GM12878 (cell line): ENCODE measurements at regions not wholly inside any gene's neighbourhood (a gene's known extent, or its start where the extent isn't known, plus 50 kb on each side); places are given as distances from the start of the nearest gene placed in this dataset.

Experiments
- ATAC-seq: fragments of 200-7000 bp; cut with Tn5 transposase; 3 replicates; pipeline ENCODE4 v1.9.1; 2020; ENCODE audit warnings: mild to moderate bottlenecking, moderate library complexity
- BruUV-seq: library from RNA; stranded (reverse); fragments of 400-500 nt; replicated peaks from 2 replicates; lab custom pipeline; 2021; lab: Mats Ljungman, UMichigan
- CTCF ChIA-PET: fragments of 300-600 bp; sonication (Branson Sonifier 250); formaldehyde crosslinking; extraction: SDS; loops from one replicate; lab custom pipeline; 2021; ENCODE audit warnings: inconsistent platforms; lab: Yijun Ruan, JAX
- POLR2A ChIA-PET: fragments of 350-600 bp; formaldehyde crosslinking; extraction: SDS; loops from one replicate; lab custom pipeline; 2021; ENCODE audit warnings: inconsistent platforms; lab: Charles Lee
- RAD21 ChIA-PET: fragments of 300-600 bp; sonication (Branson Sonifier 250); formaldehyde crosslinking; loops from one replicate; lab custom pipeline; 2023; ENCODE audit warnings: antibody characterized with exemption; ENCODE audit not compliant: unreplicated experiment; lab: Charles Lee
- SMC1A ChIA-PET: fragments of 300-600 bp; sonication (Branson Sonifier 250); formaldehyde crosslinking; loops from one replicate; lab custom pipeline; 2023; ENCODE audit not compliant: unreplicated experiment, uncharacterized antibody; lab: Charles Lee
- DNase-seq: peaks from one replicate; pipeline ENCODE4 v3.0.0-alpha.2; 2011; ENCODE audit warnings: low read depth, low spot score
- FAIRE-seq: peaks from 3 replicates; lab custom pipeline; 2011; peaks lifted over from hg19 to GRCh38; lab: Jason Lieb, UNC
- H2AFZ ChIP-seq: 2 replicates; pipeline ENCODE4 v1.6.0; 2011; ENCODE audit warnings: low read depth, low read length, control low read depth; ENCODE audit not compliant: control insufficient read depth
- H3K27ac ChIP-seq: 2 replicates; pipeline ENCODE4 v1.5.1; 2011; ENCODE audit warnings: control low read depth; ENCODE audit not compliant: control insufficient read depth, insufficient read depth
- H3K27me3 ChIP-seq, 2 experiments: replicated peaks in 1 of 2; 2 replicates each; pipeline versions ENCODE4 v1.6.0 to v1.6.1; 2011; ENCODE audit warnings: low read length in 1 of 2; ENCODE audit not compliant: control insufficient read depth in 2 of 2, insufficient read depth in 2 of 2
- H3K36me3 ChIP-seq, 2 experiments: 2 replicates each; pipeline ENCODE4 v1.5.1; 2011; ENCODE audit warnings: low read length in 1 of 2; ENCODE audit not compliant: control insufficient read depth in 2 of 2, insufficient read depth in 2 of 2
- H3K4me1 ChIP-seq: 2 replicates; pipeline ENCODE4 v1.6.1; 2011; ENCODE audit warnings: mild to moderate bottlenecking, low read length, moderate library complexity, mixed read lengths; ENCODE audit not compliant: control insufficient read depth, insufficient read depth
- H3K4me2 ChIP-seq: 2 replicates; pipeline ENCODE4 v1.6.0; 2011; ENCODE audit warnings: control low read depth; ENCODE audit not compliant: control insufficient read depth, insufficient read depth
- H3K4me3 ChIP-seq: fragments of 200-600 bp; sonication (generic); 2 replicates; pipeline ENCODE4 v1.5.1; 2016
- H3K79me2 ChIP-seq: 2 replicates; pipeline ENCODE4 v1.6.0; 2011; ENCODE audit warnings: low read length; ENCODE audit not compliant: control insufficient read depth, insufficient read depth
- H3K9ac ChIP-seq: 2 replicates; pipeline ENCODE4 v1.8.0; 2011; ENCODE audit warnings: low read length, control low read depth, mixed read lengths; ENCODE audit not compliant: control insufficient read depth, insufficient read depth
- H3K9me3 ChIP-seq: replicated peaks from 3 replicates; pipeline ENCODE4 v1.5.1; 2011; ENCODE audit warnings: mild to moderate bottlenecking, low read length; ENCODE audit not compliant: control insufficient read depth, insufficient read depth
- H4K20me1 ChIP-seq: 2 replicates; pipeline ENCODE4 v1.6.0; 2011; ENCODE audit not compliant: control insufficient read depth, insufficient read depth
- BACH1 ChIP-seq: fragments of 450-650 bp; IDR thresholded peaks from 2 replicates; pipeline ENCODE4 v1.6.1; 2017; ENCODE audit warnings: mild to moderate bottlenecking, borderline replicate concordance
- ELK1 ChIP-seq: IDR thresholded peaks from 2 replicates; pipeline ENCODE4 v1.6.1; 2012; ENCODE audit warnings: low read depth, low read length, improper control_type of control experiment
- FOS ChIP-seq: IDR thresholded peaks from 3 replicates; pipeline ENCODE4 v1.6.1; 2011; ENCODE audit warnings: borderline replicate concordance; ENCODE audit not compliant: insufficient read length; ENCODE audit errors: extremely low read depth
- HCFC1 ChIP-seq: fragments of 150-350 bp; IDR thresholded peaks from 2 replicates; pipeline ENCODE4 v1.6.1; 2014; ENCODE audit warnings: low read length
- NFIC ChIP-seq: IDR thresholded peaks from 2 replicates; pipeline ENCODE4 v1.6.1; 2012; ENCODE audit warnings: low read depth, mild to moderate bottlenecking, inconsistent platforms, low read length, moderate library complexity
- NKRF ChIP-seq: fragments of 450-650 bp; conservative IDR thresholded peaks from 2 replicates; pipeline ENCODE4 v1.6.1; 2017; ENCODE audit warnings: mild to moderate bottlenecking, moderate library complexity
- PAX8 ChIP-seq: fragments of 450-650 bp; IDR thresholded peaks from 2 replicates; pipeline ENCODE4 v1.6.1; 2017; ENCODE audit warnings: mild to moderate bottlenecking, moderate library complexity
- POU2F2 ChIP-seq: IDR thresholded peaks from 3 replicates; pipeline ENCODE4 v1.6.1; 2011; ENCODE audit warnings: low read depth, mild to moderate bottlenecking, low read length, borderline replicate concordance
- ZBTB11 ChIP-seq: fragments of 450-650 bp; formaldehyde crosslinking; IDR thresholded peaks from 2 replicates; pipeline ENCODE4 v1.5.0; 2022; ENCODE audit warnings: mild to moderate bottlenecking, missing genetic modification characterization
- ZNF592 ChIP-seq: fragments of 450-650 bp; IDR thresholded peaks from 2 replicates; pipeline ENCODE4 v1.6.1; 2017; ENCODE audit warnings: mild to moderate bottlenecking, moderate library complexity
- WGBS: methylation state at CpG from one replicate; pipeline ENCODE4 v1.1.6; 2016; ENCODE audit warnings: low lambda C conversion rate; ENCODE audit not compliant: insufficient replicate concordance, insufficient coverage; ENCODE audit errors: missing lambda C conversion rate; 5-methylcytosine and 5-hydroxymethylcytosine counted together
- in situ Hi-C: fragments of 300-500 bp; cut with MboI; formaldehyde crosslinking; loops from 9 replicates; pipeline ENCODE4 v1.14.3; 2018; ENCODE audit warnings: mixed read lengths
- intact Hi-C: fragments of 100-400 bp; cut with micrococcal nuclease; formaldehyde crosslinking; loops from one replicate; pipeline ENCODE4 v1.14.2; 2022; ENCODE audit not compliant: unreplicated experiment

- ATAC-seq: no peak
- Histone ChIP-seq H3K27ac (no peak overlapping the region), H2AFZ (no peak overlapping the region), H3K36me3 (no peaks in the 10 kb centered on the region), H3K27me3 (no peaks in the 10 kb centered on the region), H4K20me1 (no peaks in the 10 kb centered on the region), H3K9ac (no peak overlapping the region), H3K79me2 (no peaks in the 10 kb centered on the region), H3K9me3 (no peaks in the 10 kb centered on the region), H3K4me3 (no peak overlapping the region), H3K4me2 (no peak overlapping the region), H3K4me1 (no peaks in the 10 kb centered on the region)
- in situ Hi-C loops (no loop called here), intact Hi-C loops (no loop called here)
- no TSS peak for BruUV-seq
- no peak for FAIRE-seq
- ChIA-PET RAD21 (no interaction called here), POLR2A (no interaction called here), CTCF (no interaction called here), SMC1A (no interaction called here)
- 8% methylated on average over 1 of the region's 1 CpG for WGBS
- DNase-seq: no peak
- TF ChIP-seq POU2F2: no peak
- TF ChIP-seq HCFC1: no peak
- TF ChIP-seq BACH1: no peak
- no peak for TF ChIP-seq ELK1
- TF ChIP-seq PAX8: no peak
- no peak for TF ChIP-seq ZNF592
- no peak for TF ChIP-seq NKRF
- TF ChIP-seq NFIC: no peak
- TF ChIP-seq FOS: no peak
- no peak for TF ChIP-seq ZBTB11 (CRISPR knock-in tag)
Measured at GRCh38 chr18:65414501-65414900, 336.3 kb upstream of the CDH7 start.
